GM15510 (cell line): ENCODE measurements at regions not wholly inside any gene's neighbourhood (a gene's known extent, or its start where the extent isn't known, plus 50 kb on each side); places are given as distances from the start of the nearest gene placed in this dataset.

Source experiments
- POLR2A ChIP-seq: IDR thresholded peaks from 3 replicates; pipeline ENCODE4 v1.6.1; 2011; ENCODE audit warnings: borderline replicate concordance; ENCODE audit not compliant: insufficient read length; ENCODE audit errors: extremely low read depth

DNA sequence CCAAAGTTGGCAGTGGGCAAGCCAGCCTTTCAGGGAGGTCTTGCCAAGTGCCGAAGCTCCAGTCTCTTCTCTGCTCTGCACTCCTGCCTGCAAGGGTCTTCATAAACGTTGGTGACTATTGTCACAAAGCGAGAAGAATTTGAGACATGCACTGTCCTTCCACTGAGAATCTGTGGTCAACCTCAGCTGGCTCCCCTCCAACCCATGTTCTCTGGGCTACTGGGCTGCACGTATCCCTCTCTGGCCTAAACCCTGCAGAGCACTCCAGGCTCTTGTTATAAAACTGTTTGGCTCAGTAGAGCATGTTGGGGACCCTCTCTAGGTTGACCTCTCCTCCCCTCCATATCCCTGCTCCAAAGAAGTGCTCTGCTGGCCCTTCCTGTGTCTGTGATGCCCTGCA is 260.4 kb upstream of the NFE2L3 start:
- no peak for TF ChIP-seq POLR2A

DNA sequence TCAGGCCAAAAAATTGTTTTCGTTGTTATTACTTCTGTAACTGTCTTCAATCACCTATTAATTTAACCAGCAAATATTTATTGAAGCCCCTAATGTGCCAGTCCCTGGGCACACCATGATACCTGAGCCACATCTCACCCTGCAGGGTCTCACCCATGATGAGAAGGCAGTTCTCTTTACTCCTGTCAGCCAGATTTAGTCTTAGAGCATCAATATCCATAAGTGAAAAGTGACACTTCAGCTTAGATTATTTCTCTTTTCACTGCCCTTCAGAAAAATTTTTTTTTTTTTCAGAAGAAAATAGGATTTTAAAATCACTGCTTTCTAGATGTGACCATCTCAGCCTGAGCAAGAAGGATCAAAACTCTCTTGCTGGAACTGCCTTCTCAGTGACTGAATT is 258.6 kb upstream of the NFE2L3 start:
- TF ChIP-seq POLR2A = no peak

DNA sequence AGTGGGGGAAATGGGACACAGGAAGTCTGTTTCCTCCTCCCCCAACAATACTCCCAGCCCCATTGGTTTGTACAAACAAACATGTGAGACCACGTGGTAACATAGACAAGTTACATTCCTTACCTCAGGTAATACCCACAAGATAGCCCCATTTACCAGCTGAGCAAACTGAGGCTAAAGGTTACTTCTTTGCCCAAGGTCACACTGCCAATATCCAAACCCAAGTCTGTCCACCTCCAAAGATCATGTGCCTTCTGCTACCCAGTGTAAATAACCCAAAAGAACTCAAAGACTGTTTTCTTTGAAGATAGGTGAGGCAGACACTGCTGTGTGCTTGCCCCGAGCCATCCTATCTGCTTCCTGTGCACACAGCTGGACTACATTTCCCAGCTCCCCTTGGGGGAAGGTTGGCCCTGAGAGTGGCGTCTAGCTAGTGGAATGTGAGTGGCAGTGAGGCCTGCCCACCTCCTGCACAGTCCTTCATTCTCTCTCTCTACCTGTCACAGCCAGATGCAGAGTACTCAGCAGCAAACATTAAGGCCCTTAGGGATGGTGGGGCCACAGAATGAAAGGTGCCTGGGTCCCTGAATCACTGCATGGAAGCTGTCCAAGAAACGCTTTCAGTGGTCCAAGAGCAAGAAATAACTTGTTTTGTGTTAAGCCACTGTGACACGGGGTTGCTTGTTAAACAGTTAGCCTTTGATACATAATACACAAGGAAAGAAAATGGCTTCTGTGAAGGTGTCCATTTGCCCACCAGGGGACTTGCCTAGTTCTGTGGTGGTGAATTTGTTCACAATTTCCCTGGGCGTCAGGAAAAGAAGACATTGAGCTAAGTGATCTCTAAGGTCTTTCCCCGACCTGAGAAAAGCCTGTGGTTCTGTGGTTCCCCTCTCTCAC is 257.7 kb upstream of the NFE2L3 start:
- no peak for TF ChIP-seq POLR2A

DNA sequence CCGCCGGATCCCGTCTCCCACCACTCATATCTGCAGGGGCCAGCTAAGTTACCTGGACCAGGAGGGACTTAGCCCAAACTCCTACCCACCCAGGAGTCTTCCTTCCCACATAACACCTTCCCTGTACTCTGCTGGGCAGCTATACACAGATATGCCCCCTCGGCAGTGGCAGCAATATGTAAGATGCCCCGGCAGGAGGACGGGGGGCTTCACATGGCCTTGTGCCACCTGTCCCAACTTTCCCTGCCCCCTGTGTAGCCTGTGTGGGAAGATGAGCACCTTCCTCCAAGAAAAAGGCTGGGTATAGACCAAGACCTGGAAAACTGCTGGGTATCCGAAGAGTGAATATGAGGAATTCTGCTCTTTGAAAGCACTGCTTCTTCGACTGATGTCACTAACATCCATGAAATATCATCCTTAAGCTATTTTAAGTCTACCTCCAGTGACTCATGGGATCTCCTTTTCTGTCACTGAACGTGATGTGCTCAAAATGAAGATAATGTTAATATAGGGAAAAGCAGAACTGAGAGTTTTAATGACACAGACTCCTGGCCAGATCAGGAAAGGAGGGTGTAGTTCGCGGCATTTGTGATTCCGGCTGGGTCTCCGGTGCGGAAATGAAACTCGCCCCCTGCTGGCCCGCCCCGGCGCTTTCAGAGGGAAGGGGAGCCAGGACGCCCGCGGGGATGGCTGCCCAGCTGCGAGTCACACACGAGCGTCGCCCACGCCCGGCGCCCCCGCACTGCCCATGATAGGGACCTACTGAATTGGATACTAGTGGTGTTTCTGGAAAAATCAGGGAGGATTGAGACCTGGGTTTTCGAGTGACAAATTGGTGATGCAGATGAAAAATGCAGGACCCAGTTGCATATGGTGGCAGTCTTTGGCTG is 256.9 kb upstream of the NFE2L3 start:
- no peak for TF ChIP-seq POLR2A

DNA sequence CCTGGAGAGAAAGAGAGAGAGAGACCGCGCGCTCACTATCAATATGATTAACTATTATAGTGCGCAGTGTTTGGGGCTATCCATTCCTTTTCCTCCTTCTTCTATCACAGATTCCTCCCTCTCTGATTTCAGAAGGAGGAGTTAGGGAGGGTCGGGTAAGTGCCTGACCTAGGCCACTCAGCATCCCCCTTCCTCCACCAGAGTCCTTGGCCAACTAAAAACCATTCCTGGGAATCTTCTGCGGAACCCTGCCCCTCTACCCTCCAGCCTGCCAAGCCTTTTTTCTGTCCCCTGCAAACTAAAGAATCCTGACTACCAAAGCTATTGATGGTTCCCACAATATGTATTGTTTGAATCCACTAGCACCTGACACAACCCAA is 256.2 kb upstream of the NFE2L3 start:
- no peak for TF ChIP-seq POLR2A

DNA sequence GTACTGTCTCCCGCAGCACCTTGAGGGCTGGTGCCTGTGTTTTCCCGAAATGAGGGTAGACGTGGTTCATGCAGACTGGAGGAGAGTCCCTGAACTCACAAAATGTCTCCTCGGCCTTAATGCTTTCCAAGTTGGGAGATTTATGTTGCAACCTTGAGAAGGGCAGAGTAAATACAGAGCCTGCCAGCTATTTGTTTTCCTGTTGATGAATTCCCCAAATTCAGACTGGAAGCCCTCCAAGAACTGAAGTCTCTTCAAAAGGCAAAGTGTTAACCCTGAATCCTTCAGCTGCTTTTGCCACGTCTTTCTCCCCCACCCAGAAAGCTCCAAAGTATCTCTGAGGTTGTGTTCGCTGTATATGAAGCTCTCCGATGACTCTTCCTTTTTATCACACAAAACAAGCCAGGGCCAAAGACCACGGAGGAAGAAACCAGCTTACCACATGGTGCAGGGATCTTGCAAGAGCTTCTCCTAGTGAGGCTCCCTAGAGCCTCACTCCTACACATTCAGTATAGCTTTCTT is 254.7 kb upstream of the NFE2L3 start:
- no peak for TF ChIP-seq POLR2A

DNA sequence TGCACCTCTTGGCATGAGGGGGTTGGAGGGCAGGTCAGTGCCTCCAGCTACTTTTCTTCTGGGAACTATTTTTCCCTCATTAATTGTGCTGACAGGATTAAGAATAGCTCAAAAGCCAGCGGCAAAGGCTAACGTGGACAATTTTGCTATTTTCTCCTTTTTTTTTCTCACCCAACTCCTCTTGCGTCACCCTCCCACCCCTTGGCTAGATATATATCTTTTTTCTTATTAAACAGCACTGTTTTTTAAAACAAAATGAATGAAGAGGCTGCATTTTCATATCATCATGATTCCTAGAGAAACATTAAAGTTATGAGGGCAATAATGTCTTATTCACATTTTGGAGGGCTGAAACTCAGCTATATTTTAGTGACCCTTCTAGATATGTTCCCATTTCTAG is 251.8 kb upstream of the NFE2L3 start:
- no peak for TF ChIP-seq POLR2A

DNA sequence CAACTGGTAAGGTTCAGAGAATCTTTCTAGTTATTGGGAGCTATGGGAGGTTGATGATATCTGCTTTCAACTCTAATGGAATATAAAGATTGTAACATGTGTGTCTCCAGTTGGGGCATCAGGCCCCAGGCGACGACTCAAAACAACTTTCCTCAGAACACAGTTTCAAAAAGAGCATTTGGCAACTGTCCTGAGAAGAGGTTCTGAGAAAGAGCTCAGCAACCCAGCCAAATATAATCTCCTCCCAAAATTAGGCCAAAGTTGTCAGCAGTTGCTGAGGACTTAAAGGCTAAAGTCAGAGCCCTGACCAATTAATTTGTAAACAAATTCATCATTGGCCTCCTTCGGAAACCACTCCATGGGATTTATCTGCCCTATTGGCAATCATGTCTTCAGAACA is 251.1 kb upstream of the NFE2L3 start:
- TF ChIP-seq POLR2A = no peak

DNA sequence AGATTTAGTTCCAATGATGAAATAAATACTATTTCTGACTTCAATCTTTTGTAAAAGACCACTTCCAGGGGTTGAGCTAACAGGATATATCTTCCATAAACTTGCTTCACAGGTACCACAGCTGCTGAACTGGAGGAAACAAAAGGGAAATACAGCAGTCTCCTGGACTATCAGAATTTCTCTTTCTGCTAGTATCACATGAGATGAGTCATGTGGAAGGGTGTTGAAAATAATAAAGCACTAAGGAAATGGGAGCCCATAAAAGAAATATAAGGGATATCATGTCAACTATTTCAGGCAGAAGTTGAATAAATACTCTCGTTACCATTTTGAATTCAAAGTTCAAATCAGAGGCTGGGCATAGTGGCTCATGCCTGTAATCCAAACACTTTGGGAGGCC is 250.3 kb upstream of the NFE2L3 start:
- no peak for TF ChIP-seq POLR2A

DNA sequence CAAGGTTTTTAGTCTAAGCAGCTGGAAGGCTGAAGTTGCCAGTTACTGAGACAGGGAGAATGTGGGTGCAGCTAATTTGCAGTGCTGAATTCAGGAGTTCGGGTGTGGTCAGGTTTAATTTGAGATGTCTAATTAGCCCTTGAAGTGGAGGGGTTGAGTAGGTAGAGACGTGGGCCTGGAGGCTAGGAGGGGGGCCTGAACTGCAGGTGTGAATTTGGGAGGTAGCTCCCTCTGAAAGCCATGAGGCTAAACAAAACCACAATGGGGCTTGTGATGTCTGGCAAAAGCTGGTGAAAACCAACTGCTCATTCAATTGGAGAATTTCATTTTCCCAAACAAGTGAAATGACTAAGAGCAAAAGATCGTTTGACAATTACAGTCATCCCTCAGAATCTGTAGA is 246.0 kb upstream of the NFE2L3 start:
- TF ChIP-seq POLR2A = no peak

DNA sequence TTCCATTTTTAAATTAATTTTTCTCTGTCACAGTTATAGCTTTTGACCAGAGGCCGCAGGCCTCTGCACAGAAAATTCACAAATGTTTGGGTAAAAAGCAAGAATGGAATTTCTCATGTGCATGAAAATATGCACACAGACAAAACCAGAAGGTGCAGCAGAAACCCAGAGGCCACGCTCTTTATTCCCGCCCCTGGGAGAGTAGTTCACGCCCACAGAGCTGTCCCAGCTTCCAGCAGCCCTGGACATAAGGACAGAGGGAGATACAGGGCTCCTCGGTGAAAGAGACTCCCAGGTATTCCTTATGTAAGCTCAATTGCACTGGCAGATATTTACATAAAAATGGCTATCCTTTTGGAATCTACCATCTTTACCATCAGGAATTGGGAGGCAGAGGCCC is 245.2 kb upstream of the NFE2L3 start:
- TF ChIP-seq POLR2A = no peak

DNA sequence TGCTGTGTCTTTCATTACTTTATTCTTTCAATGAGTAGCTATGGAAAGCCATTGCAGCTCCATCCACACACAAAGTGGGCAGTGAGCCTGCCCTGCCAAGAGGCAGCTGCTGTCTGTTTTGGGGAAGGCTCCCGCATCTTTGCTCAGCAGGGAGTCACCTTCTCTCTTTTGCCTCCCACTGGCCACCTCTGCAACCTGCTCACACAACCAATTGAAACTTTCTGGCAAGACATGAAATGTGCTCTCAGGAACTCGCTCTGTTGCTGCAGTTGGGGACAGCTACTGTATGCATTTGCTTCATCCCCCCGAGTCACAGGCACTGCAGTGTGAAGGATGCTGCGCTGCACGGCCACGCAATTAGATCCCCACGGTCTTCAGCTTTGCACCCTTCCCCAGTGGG is 244.8 kb upstream of the NFE2L3 start:
- no peak for TF ChIP-seq POLR2A

DNA sequence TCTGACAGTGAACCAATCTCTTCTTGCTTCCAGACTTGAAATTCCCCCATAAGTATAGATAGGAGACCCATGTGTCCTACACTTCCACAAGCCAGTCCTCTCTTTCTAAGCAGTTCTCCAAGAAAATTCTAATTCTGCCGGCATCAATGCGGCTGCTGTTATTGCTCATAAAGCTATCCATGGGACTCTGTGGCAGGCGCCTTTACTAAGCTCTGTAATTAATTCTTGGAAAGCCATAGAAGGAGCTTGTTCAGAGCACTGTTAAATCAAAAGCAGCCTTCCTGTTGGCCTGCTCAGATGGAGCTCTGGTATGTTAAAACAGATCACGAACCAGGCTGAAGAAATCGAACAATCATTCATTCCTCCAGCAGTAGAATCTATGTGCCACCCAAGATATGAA is 244.3 kb upstream of the NFE2L3 start:
- no peak for TF ChIP-seq POLR2A

DNA sequence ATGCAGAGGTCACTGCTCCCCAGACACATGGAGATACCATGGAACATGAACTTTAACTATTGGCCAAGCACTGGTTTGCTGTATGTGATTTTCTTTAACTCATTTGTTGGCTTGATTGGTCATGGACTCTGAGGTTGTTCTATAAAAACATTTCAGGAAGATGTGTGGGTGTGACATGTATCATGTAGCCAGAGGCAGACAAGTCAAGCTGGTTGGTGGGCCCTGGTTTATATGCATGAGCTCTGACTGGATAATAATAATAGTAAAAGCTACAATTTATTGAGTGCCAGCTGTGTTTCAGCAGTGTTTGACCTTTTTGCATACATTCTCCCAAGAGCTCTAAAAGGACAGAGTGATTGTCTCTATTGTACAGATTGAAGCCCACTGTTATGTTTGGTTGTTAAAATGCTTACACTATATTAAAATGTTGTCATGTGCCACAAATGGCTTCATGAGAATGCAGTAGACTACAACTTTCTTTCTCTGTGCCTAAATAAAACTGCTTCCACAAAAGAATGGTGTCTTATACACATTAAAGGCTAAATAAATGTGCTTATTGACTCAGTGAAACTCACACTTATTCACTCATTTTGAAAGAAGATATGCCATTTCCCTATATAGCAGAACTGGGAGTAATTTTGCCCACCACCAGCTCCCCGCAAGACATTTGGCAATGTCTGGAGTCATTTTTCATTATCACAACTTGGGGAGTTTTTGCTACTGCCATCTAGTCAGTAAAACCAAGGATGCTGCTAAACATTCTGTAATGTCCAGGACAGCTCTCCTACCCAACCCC is 243.6 kb upstream of the NFE2L3 start:
- no peak for TF ChIP-seq POLR2A
